Loucy (cell line): ENCODE measurements at regions not wholly inside any gene's neighbourhood (a gene's known extent, or its start where the extent isn't known, plus 50 kb on each side); places are given as distances from the start of the nearest gene placed in this dataset.

ENCODE experiments used
- H2AFZ ChIP-seq: fragments of 200-600 bp; sonication (generic); 2 replicates; pipeline ENCODE4 v1.6.0; 2016; ENCODE audit warnings: antibody characterized with exemption, mild to moderate bottlenecking, low read length, moderate library complexity
- H3F3A ChIP-seq: fragments of 200-600 bp; 2 replicates; pipeline ENCODE4 v1.6.0; 2016; ENCODE audit warnings: antibody characterized with exemption, low read depth, mild to moderate bottlenecking
- H3K27me3 ChIP-seq: fragments of 200-600 bp; sonication (generic); 2 replicates; pipeline ENCODE4 v1.6.1; 2014; ENCODE audit warnings: low read length, mild to moderate bottlenecking; ENCODE audit not compliant: insufficient read depth, poor library complexity, severe bottlenecking
- H3K36me3 ChIP-seq: fragments of 200-600 bp; sonication (generic); 2 replicates; pipeline ENCODE4 v1.6.1; 2016; ENCODE audit warnings: low read length; ENCODE audit not compliant: insufficient read depth
- H3K4me1 ChIP-seq: fragments of 200-600 bp; sonication (generic); 2 replicates; pipeline ENCODE4 v1.5.1; 2014; ENCODE audit warnings: low read length, mild to moderate bottlenecking; ENCODE audit not compliant: insufficient read depth, poor library complexity, severe bottlenecking
- H3K4me2 ChIP-seq: fragments of 200-600 bp; sonication (generic); 2 replicates; pipeline ENCODE4 v1.6.0; 2014; ENCODE audit warnings: antibody characterized with exemption, low read length, low read depth, mild to moderate bottlenecking; ENCODE audit not compliant: poor library complexity, severe bottlenecking
- H3K4me3 ChIP-seq: fragments of 200-600 bp; sonication (generic); 2 replicates; pipeline ENCODE4 v1.5.1; 2014; ENCODE audit warnings: low read length, mild to moderate bottlenecking, mixed read lengths; ENCODE audit not compliant: poor library complexity, severe bottlenecking
- H3K79me2 ChIP-seq: fragments of 200-600 bp; sonication (generic); 2 replicates; pipeline ENCODE4 v1.6.1; 2014; ENCODE audit warnings: low read length; ENCODE audit not compliant: insufficient read depth
- H3K9ac ChIP-seq: fragments of 200-600 bp; sonication (generic); 2 replicates; pipeline ENCODE4 v1.6.0; 2014; ENCODE audit warnings: mild to moderate bottlenecking, low read depth, low read length, moderate library complexity; ENCODE audit not compliant: poor library complexity, severe bottlenecking
- H3K9me2 ChIP-seq: fragments of 200-600 bp; sonication (generic); replicated peaks from 2 replicates; pipeline ENCODE4 v1.6.1; 2016; ENCODE audit warnings: low read depth, low read length, mixed read lengths
- H3K9me3 ChIP-seq: fragments of 200-600 bp; sonication (generic); 2 replicates; pipeline ENCODE4 v1.6.1; 2014; ENCODE audit warnings: mild to moderate bottlenecking, antibody characterized with exemption, low read length, low read depth; ENCODE audit not compliant: insufficient read depth
- H4K20me1 ChIP-seq: fragments of 200-600 bp; sonication (generic); 2 replicates; pipeline ENCODE4 v1.6.0; 2014; ENCODE audit warnings: antibody characterized with exemption, low read length, mild to moderate bottlenecking; ENCODE audit not compliant: insufficient read depth, poor library complexity, severe bottlenecking
- EZH2phosphoT487 ChIP-seq: fragments of 200-600 bp; IDR thresholded peaks from 2 replicates; pipeline ENCODE4 v1.6.1; 2018; ENCODE audit warnings: antibody characterized with exemption, mild to moderate bottlenecking, moderate library complexity, borderline replicate concordance
- TF ChIP-seq, protein P1 (sequence below): fragments of 200-600 bp; sonication (generic); conservative IDR thresholded peaks from 2 replicates; pipeline ENCODE4 v1.5.1; 2014; ENCODE audit warnings: mild to moderate bottlenecking, antibody characterized with exemption, low read length

DNA sequence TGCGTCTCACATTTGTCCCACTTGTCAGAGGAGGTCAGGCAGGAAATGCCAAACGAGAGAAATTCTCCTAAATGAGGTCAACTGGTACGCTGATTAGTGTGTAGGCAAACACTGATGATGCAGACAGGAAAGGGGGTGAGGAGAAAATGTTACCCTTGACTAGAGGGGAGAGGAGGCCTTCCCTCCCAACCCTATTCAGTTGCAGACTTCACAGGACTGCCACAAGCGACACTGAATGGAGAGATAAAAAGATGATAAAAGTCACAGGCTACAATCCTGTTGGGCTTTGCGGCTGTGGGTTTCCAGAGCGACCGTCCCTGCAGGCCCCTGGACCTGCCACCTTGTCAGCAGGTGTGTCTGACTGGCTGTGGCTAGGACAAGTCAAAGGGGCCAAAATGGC, 569.4 kb downstream of the CDH26 start:
- H3K9ac ChIP-seq, result no peak overlapping the region
- no peaks in the 10 kb centered on the region for H3K9me3 ChIP-seq
- no peaks in the 10 kb centered on the region for H3K9me2 ChIP-seq
- H3K27me3 ChIP-seq, result no peaks in the 10 kb centered on the region
- no peak overlapping the region for H2AFZ ChIP-seq
- H4K20me1 ChIP-seq, result no peaks in the 10 kb centered on the region
- no peaks in the 10 kb centered on the region for H3K79me2 ChIP-seq
- no peak overlapping the region for H3K4me3 ChIP-seq
- H3K4me1 ChIP-seq, result peaks cover 2% of the 10 kb centered on the region
- no peak overlapping the region for H3K4me2 ChIP-seq
- no peaks in the 10 kb centered on the region for H3K36me3 ChIP-seq
- TF ChIP-seq, protein P1, sequence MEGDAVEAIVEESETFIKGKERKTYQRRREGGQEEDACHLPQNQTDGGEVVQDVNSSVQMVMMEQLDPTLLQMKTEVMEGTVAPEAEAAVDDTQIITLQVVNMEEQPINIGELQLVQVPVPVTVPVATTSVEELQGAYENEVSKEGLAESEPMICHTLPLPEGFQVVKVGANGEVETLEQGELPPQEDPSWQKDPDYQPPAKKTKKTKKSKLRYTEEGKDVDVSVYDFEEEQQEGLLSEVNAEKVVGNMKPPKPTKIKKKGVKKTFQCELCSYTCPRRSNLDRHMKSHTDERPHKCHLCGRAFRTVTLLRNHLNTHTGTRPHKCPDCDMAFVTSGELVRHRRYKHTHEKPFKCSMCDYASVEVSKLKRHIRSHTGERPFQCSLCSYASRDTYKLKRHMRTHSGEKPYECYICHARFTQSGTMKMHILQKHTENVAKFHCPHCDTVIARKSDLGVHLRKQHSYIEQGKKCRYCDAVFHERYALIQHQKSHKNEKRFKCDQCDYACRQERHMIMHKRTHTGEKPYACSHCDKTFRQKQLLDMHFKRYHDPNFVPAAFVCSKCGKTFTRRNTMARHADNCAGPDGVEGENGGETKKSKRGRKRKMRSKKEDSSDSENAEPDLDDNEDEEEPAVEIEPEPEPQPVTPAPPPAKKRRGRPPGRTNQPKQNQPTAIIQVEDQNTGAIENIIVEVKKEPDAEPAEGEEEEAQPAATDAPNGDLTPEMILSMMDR, result no peak
- no peak for TF ChIP-seq EZH2phosphoT487
- no peaks in the 10 kb centered on the region for H3F3A ChIP-seq

DNA sequence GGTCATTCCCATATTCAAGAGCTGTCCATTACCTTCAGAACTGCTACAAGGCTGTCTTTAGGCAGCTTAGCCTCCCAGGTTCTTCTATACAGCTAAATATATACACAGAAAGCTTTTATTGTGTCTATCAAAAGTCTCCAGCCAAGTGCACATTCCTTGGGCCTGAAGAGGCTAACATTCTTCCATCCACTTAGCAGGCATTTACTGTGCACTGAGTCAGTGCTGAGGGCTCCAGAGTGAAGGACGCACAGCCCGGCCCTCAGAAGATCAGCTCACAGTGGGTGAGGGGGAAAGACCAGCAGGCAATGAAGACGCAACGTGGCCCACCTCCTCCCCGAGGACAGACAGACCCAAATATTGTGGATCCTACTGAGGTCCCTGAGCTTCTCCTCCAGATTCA, 569.9 kb downstream of the CDH26 start:
- no peak for TF ChIP-seq EZH2phosphoT487
- TF ChIP-seq, protein P1, result no peak
- no peaks in the 10 kb centered on the region for H4K20me1 ChIP-seq
- no peaks in the 10 kb centered on the region for H3K9me3 ChIP-seq
- no peaks in the 10 kb centered on the region for H3K9me2 ChIP-seq
- peaks cover 6% of the 10 kb centered on the region for H3K4me1 ChIP-seq
- H3K36me3 ChIP-seq, result no peaks in the 10 kb centered on the region
- no peaks in the 10 kb centered on the region for H3K27me3 ChIP-seq
- no peak overlapping the region for H3K9ac ChIP-seq
- H3F3A ChIP-seq, result no peaks in the 10 kb centered on the region
- no peaks in the 10 kb centered on the region for H3K79me2 ChIP-seq
- H2AFZ ChIP-seq, result no peak overlapping the region
- H3K4me3 ChIP-seq, result no peak overlapping the region
- no peak overlapping the region for H3K4me2 ChIP-seq

DNA sequence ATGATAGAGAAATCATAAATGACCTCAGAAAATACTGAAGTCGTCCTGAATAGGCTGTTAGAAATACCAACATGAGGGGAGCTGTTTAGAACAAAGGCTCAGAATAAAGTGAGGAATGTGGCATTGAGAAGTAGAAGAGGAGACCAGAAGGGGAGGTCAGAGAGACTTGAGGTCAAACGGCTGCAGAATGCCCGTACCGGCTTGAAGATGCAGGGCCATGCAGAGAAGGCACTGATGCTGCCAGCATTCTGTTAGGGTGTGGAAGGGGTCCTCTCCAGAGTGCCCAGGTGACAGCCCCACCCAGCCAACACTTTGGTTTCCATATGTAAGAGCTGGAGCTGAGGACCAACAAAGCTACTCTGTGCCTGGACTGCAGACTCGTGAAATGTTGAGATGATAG, 570.9 kb downstream of the CDH26 start:
- Histone ChIP-seq H3K4me2 (no peak overlapping the region), H3F3A (no peaks in the 10 kb centered on the region), H3K27me3 (no peaks in the 10 kb centered on the region), H3K4me1 (peaks cover 6% of the 10 kb centered on the region), H3K79me2 (no peaks in the 10 kb centered on the region), H3K9me2 (no peaks in the 10 kb centered on the region), H2AFZ (no peak overlapping the region), H3K9ac (no peak overlapping the region), H3K36me3 (no peaks in the 10 kb centered on the region), H3K4me3 (no peak overlapping the region), H3K9me3 (no peaks in the 10 kb centered on the region), H4K20me1 (no peaks in the 10 kb centered on the region)
- TF ChIP-seq, protein P1, result no peak
- TF ChIP-seq EZH2phosphoT487, result no peak
